ENCODE measurements at regions not wholly inside any gene's neighbourhood (a gene's known extent, or its start where the extent isn't known, plus 50 kb on each side); places are given as distances from the start of the nearest gene placed in this dataset.

DNA sequence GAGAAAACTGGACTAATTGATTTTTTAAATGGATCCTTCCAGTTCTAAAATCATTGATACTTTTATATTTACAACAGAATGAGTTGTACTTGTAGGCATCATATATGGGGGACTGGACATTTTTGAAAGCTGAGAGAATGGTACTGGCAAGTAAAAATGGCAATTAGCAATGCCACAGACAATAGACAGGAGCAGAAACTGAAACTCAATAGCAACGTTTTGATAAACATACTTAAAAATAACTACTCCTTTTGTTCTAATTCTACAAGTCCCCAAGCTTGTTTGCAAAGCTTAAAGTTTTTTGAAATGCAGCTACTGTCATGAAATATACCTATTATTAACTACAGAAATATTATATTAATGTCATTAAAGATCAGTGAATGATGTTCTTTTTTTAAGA is 52.8 kb upstream of the FBXL7 start:
- no peak for DNase-seq (ENCODE audit: low spot score)

- no peak for DNase-seq (ENCODE audit: low spot score)
Observed at GRCh38 chr5:15446552-15446951, 53.4 kb upstream of the FBXL7 start.

- no peak for DNase-seq (ENCODE audit: low spot score)
Observed at GRCh38 chr5:15442193-15442570, 57.8 kb upstream of the FBXL7 start.

- no peak for DNase-seq (ENCODE audit: low spot score)
Observed at GRCh38 chr5:15441433-15442192, 58.4 kb upstream of the FBXL7 start.

DNA sequence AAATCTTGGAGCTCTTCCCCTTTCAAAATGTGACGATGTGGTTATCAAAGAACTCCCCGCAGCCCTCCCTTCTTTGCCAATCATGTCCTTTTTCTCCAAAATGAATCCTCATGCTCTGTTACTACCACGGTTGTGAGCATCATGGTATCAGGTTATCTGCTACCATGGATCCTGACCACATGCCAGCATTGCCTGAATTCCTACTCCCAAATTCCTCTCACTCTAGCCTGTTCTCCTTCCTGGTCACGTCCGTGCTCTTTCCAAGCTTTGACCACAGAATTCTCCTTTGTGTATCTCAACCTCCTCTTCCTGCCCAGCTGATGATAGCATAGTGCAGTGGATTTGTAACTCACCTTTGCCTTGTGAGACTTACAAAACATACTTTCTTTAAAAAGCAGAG is 59.5 kb upstream of the FBXL7 start:
- DNase-seq (ENCODE audit: low spot score): no peak

DNA sequence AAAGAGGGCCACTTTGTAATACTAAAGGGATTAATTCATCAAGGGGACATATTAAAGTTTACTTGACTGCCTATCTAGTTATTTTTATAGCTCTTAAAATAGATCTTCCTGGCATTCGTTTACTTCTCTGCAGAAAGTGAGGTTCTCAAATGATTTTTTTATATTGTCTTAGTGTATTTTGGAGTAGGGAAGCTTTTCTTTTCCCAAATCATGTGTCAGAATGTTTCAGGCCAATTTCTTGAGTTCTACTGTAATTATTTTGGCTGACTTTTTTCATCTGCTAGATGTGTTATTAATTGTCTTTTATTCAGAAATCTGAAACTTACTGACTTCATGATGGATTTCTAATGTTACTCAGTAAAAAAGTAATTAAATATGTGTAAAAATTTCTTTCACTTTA is 60.2 kb upstream of the FBXL7 start:
- DNase-seq (ENCODE audit: low spot score): no peak

DNA sequence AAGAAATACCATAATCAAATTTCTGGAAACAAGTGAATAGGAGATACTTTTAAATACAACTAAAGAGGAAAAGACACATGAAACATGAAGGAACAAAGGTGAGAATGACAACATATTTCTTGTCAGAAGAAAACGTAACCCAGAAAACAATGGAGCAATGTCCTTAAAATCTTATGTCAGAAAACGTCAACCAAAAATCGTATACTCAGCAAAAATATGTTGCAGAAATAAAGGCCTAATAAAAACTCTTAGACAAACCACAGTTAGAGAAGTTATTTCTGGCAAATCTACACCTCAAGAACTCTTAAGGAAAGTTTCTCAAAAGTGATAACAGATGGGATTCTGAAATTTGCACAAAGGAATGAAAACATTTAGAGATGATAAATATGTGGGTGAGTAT is 66.3 kb upstream of the FBXL7 start:
- no peak for DNase-seq (ENCODE audit: low spot score)

DNA sequence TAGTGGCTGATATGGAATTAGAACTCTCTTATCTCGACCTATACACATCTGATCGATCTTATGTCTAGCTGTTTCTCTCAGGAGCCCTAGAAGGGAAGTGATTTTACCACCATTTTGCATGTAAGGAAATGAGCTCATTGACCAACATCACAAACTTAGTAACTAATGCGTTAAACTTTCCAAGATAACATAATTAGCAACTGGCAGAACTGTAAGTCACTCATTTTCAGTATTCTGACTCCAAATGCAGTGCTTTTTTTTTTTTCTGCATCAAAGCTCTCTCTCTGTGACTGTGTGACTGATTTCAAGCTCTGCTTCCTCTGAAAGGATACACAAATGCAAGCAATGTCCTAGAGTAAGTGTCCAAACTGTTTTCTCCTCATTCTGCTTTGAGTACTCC is 68.1 kb upstream of the FBXL7 start:
- DNase-seq (ENCODE audit: low spot score): no peak

GRCh38 chr5:15425766-15426165 is 74.2 kb upstream of the FBXL7 start:
- no peak for DNase-seq (ENCODE audit: low spot score)

- no peak for DNase-seq (ENCODE audit: low spot score)
Observed at GRCh38 chr5:15424769-15425168, 75.2 kb upstream of the FBXL7 start.

DNA sequence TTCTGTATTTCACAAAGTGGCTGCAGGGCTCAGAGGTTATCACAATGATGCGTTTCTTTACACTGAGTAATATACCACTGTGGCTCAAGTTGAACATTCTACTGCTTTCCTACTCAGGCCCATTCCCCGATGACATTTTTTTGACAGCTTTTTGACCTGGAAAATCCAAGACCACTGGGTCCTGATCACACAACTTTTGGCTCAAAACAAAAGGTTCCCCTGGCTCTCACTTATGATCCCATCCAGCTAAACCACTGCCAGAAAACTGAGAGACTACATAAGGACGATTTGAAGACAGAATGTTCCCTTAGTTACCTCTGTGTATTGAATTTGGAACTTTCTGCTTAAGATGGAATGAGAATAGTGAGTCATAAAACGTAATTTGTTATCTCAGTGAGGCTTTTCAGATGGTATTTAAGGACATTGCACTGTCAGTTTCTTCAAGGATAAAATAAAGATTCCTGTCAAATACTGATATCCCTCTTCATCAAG is 78.0 kb upstream of the FBXL7 start:
- DNase-seq (ENCODE audit: low spot score): no peak

DNA sequence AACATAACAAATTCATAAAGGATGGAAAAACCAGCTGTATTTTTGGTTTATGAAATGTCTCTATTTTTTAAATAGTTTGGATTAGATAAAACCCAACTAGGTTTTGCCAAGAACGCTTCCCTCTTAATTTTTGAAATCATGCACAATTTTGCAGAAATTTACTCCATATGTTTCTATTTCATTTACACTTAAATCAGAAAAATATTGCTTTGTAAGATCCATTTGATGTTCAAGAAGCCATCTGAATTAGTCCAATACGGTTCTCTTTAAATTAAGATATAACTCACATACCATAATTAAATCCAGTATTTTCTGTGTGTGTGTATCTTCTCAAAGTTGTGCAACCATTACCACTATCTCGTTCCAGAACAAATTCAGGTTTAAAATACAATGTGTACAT is 78.6 kb upstream of the FBXL7 start:
- no peak for DNase-seq (ENCODE audit: low spot score)

GRCh38 chr5:15420201-15420600 is 79.8 kb upstream of the FBXL7 start:
- DNase-seq (ENCODE audit: low spot score): no peak

- no peak for DNase-seq (ENCODE audit: low spot score)
Observed at GRCh38 chr5:15417156-15417555, 82.8 kb upstream of the FBXL7 start.

DNA sequence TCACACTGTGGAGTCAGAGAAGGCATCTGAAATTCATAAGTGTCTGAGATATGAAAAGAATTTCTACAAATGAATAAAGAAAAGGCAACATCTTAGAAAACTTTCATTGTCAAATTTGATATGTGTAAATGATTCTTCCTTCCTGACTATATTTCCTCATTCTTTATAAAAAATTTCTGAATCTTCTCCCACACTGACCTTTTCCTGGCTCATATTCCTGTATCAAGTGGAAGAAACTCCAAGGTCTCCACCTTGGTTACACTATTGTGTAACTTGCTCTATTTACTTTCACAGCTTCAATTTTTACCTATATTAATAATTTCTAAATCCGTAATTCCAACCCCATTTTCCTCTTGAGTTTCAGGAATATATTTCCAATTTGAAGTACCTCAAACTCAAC is 93.5 kb upstream of the FBXL7 start:
- DNase-seq (ENCODE audit: low spot score): no peak

DNA sequence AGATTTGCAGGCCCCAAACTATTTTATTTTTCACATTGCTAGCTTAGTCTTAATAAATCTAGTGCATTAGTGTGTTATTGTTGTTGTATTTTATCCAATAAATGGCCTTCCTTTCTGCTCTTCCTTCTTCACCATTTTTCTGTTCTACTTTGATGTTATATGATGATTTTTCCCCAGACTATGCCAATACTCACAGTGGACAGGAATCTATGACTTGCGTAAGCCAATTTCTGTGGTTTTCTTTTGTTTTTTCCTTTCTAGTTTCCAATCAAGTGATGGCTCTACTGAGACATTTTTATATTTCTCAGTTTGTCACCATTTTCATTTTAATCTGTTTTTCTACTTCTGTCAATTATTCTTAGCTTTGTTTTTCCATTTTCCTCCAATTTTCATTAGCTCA is 106.8 kb upstream of the FBXL7 start:
- DNase-seq (ENCODE audit: low spot score): no peak

GRCh38 chr5:15391704-15392397 is 108.1 kb upstream of the FBXL7 start:
- DNase-seq (ENCODE audit: low spot score): no peak

- no peak for DNase-seq (ENCODE audit: low spot score)
Observed at GRCh38 chr5:15388866-15389265, 111.1 kb upstream of the FBXL7 start.

DNA sequence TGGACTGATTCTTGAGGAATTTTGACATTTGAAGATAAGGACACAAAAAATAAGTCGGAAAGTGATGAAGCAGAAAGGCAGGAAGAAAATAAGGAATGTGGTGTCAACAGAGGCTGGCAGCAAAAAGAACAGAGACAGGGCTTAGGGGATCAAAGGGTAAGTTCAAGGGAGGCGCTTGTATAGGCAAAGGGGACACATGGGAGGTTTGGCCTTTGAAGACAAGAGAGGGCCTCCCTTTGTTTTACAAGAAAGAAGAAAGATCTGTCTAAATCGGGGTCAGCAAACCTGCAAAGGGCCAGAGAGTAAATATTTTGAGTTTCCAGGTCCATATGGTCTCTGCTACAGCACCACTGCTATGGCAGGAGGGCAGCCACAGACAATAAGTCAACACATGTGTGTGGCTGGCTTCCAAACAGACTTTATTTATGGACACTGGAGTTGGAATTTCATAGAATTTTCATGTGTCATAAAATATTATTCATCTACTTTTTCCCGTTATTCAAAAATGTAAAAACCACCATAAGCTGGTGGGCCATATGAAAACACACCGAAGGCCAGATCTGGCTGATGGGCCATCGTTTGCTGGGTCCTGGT is 112.0 kb upstream of the FBXL7 start:
- no peak for DNase-seq (ENCODE audit: low spot score)

- no peak for DNase-seq (ENCODE audit: low spot score)
Observed at GRCh38 chr5:15386122-15386521, 113.9 kb upstream of the FBXL7 start.

GRCh38 chr5:15385553-15385952 is 114.4 kb upstream of the FBXL7 start:
- DNase-seq (ENCODE audit: low spot score): no peak

GRCh38 chr5:15385037-15385436 is 114.9 kb upstream of the FBXL7 start:
- no peak for DNase-seq (ENCODE audit: low spot score)

DNA sequence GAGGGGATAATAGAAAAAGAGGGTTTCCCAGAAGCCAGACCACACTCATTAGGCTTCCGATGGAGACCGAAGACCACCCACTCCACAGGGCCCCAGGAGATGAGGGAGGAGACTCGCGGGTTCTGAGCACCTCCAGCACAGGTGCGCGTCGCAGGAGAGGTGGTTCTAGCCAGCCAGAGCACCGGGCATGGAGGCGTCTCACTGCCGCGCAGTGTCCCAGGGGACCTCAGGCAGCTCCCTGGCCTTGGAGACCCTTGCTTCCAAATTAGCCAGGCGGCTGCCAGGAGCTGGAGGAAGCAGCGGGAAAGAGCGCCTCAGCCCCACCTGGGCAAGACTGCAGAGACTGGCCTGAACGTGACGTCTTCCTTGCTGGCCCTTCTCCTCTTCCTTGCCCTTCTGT is 115.4 kb upstream of the FBXL7 start:
- DNase-seq (ENCODE audit: low spot score): no peak

All from cerebellar cortex (tissue), 1 donor.